GM23338 (cell line): ENCODE measurements at regions not wholly inside any gene's neighbourhood (a gene's known extent, or its start where the extent isn't known, plus 50 kb on each side); places are given as distances from the start of the nearest gene placed in this dataset.

Source experiments
- ATAC-seq: fragments of 200-7000 bp; cut with Tn5 transposase; 3 replicates; pipeline ENCODE4 v1.9.1; 2020
- DNase-seq: peaks from one replicate; pipeline ENCODE4 v3.0.0-alpha.2; 2015; ENCODE audit warnings: low spot score
- H2AFZ ChIP-seq: fragments of 200-600 bp; sonication (generic); 2 replicates; pipeline ENCODE4 v1.8.0; 2016; ENCODE audit warnings: antibody characterized with exemption, mild to moderate bottlenecking, moderate library complexity
- H3F3A ChIP-seq: fragments of 200-600 bp; sonication (generic); replicated peaks from 2 replicates; pipeline ENCODE4 v1.8.0; 2017; ENCODE audit warnings: antibody characterized with exemption, mixed run types, low read depth
- H3K27ac ChIP-seq: fragments of 200-600 bp; sonication (generic); 2 replicates; pipeline ENCODE4 v1.6.1; 2016; ENCODE audit warnings: low read depth
- H3K27me3 ChIP-seq: fragments of 200-600 bp; sonication (generic); 2 replicates; pipeline ENCODE4 v1.8.0; 2016; ENCODE audit warnings: mild to moderate bottlenecking, mixed run types, moderate library complexity; ENCODE audit not compliant: insufficient read depth
- H3K36me3 ChIP-seq: fragments of 200-600 bp; sonication (generic); 2 replicates; pipeline ENCODE4 v1.8.0; 2016; ENCODE audit warnings: mild to moderate bottlenecking; ENCODE audit not compliant: insufficient read depth
- H3K4me1 ChIP-seq: fragments of 200-600 bp; sonication (generic); 2 replicates; pipeline ENCODE4 v1.8.0; 2016; ENCODE audit warnings: mild to moderate bottlenecking, moderate library complexity; ENCODE audit not compliant: insufficient read depth
- H3K4me2 ChIP-seq: fragments of 200-600 bp; sonication (generic); 2 replicates; pipeline ENCODE4 v1.7.1; 2017; ENCODE audit warnings: mixed run types
- H3K4me3 ChIP-seq: fragments of 200-600 bp; sonication (generic); 2 replicates; pipeline ENCODE4 v1.6.1; 2016; ENCODE audit warnings: mixed run types
- H3K79me2 ChIP-seq: fragments of 200-600 bp; sonication (generic); replicated peaks from 2 replicates; pipeline ENCODE4 v1.8.0; 2017; ENCODE audit warnings: mild to moderate bottlenecking; ENCODE audit not compliant: insufficient read depth
- H3K9me2 ChIP-seq: fragments of 200-600 bp; sonication (generic); 2 replicates; pipeline ENCODE4 v1.8.0; 2017; ENCODE audit not compliant: insufficient read depth
- H4K20me1 ChIP-seq: fragments of 200-600 bp; sonication (generic); replicated peaks from 2 replicates; pipeline ENCODE4 v1.8.0; 2017; ENCODE audit warnings: mild to moderate bottlenecking; ENCODE audit not compliant: insufficient read depth
- H3K27ac Mint-ChIP-seq: 2 replicates; pipeline ENCODE4 v1.8.0; 2020; ENCODE audit warnings: inconsistent platforms, mild to moderate bottlenecking, moderate library complexity, mixed read lengths
- H3K27me3 Mint-ChIP-seq: 3 replicates; pipeline ENCODE4 v1.8.0; 2022; ENCODE audit warnings: low read depth, mild to moderate bottlenecking, moderate library complexity, mixed read lengths, inconsistent platforms; ENCODE audit not compliant: insufficient read depth, poor library complexity
- H3K36me3 Mint-ChIP-seq: 3 replicates; pipeline ENCODE4 v1.8.0; 2021; ENCODE audit warnings: low read depth, mild to moderate bottlenecking, inconsistent platforms, moderate library complexity, mixed read lengths
- H3K4me1 Mint-ChIP-seq: 3 replicates; pipeline ENCODE4 v1.8.0; 2020; ENCODE audit warnings: mild to moderate bottlenecking, inconsistent platforms, mixed read lengths
- H3K4me3 Mint-ChIP-seq: 3 replicates; pipeline ENCODE4 v1.8.0; 2021; ENCODE audit warnings: moderate library complexity, mild to moderate bottlenecking, inconsistent platforms, mixed read lengths
- H3K9me3 Mint-ChIP-seq: 3 replicates; pipeline ENCODE4 v1.8.0; 2020; ENCODE audit warnings: moderate library complexity, mild to moderate bottlenecking, inconsistent platforms, mixed read lengths
- CREB1 ChIP-seq: fragments of 250-450 bp; sonication (Bioruptor Pico); IDR thresholded peaks from 2 replicates; pipeline ENCODE4 v1.5.0; 2020; ENCODE audit warnings: low read depth, mild to moderate bottlenecking, moderate library complexity
- CTCF ChIP-seq, 2 experiments: fragments of 200-600 bp in 1 of 2; sonication (generic) in 1 of 2; conservative IDR thresholded peaks; 2 replicates each; pipeline versions ENCODE4 v1.5.1 to v1.6.1; 2016 to 2017; ENCODE audit warnings: antibody characterized with exemption in 2 of 2, low read depth in 2 of 2, mild to moderate bottlenecking in 2 of 2, moderate library complexity in 1 of 2
- ETS1 ChIP-seq: IDR thresholded peaks from 2 replicates; pipeline ENCODE4 v1.6.1; 2016; ENCODE audit warnings: antibody characterized with exemption
- EZH2 ChIP-seq: fragments of 200-600 bp; sonication (generic); IDR thresholded peaks from one replicate; pipeline ENCODE4 v1.8.0; 2017; ENCODE audit warnings: antibody characterized with exemption, mild to moderate bottlenecking, low read depth; ENCODE audit not compliant: unreplicated experiment
- EZH2phosphoT487 ChIP-seq: fragments of 200-600 bp; sonication (generic); IDR thresholded peaks from one replicate; pipeline ENCODE4 v1.8.1; 2018; ENCODE audit warnings: antibody characterized with exemption; ENCODE audit not compliant: unreplicated experiment
- JUNB ChIP-seq: IDR thresholded peaks from one replicate; pipeline ENCODE4 v1.6.1; 2016; ENCODE audit warnings: antibody characterized with exemption; ENCODE audit not compliant: unreplicated experiment
- NANOG ChIP-seq: IDR thresholded peaks from 2 replicates; pipeline ENCODE4 v1.6.1; 2016; ENCODE audit warnings: antibody characterized with exemption, borderline replicate concordance
- POLR2AphosphoS5 ChIP-seq: IDR thresholded peaks from 2 replicates; pipeline ENCODE4 v1.6.1; 2016; ENCODE audit warnings: antibody characterized with exemption, low read depth
- REST ChIP-seq: IDR thresholded peaks from one replicate; pipeline ENCODE4 v1.6.1; 2018; ENCODE audit warnings: antibody characterized with exemption; ENCODE audit not compliant: unreplicated experiment
- STAT1 ChIP-seq: IDR thresholded peaks from one replicate; pipeline ENCODE4 v1.6.1; 2016; ENCODE audit warnings: antibody characterized with exemption; ENCODE audit not compliant: unreplicated experiment
- ZNF114 ChIP-seq: fragments of 250-450 bp; sonication (Bioruptor Pico); IDR thresholded peaks from 2 replicates; pipeline ENCODE4 v1.5.0; 2020; ENCODE audit warnings: mild to moderate bottlenecking, moderate library complexity
- ZNF331 ChIP-seq: fragments of 250-450 bp; sonication (Bioruptor Pico); IDR thresholded peaks from 2 replicates; pipeline ENCODE4 v1.5.0; 2020; ENCODE audit warnings: low read depth, mild to moderate bottlenecking, moderate library complexity
- ZNF462 ChIP-seq: fragments of 250-450 bp; sonication (Bioruptor Pico); IDR thresholded peaks from 2 replicates; pipeline ENCODE4 v1.5.0; 2020; ENCODE audit warnings: mild to moderate bottlenecking, moderate library complexity

- TF ChIP-seq POLR2AphosphoS5: no peak
- TF ChIP-seq EZH2phosphoT487: no peak
- no peak for TF ChIP-seq NANOG
- TF ChIP-seq ETS1: no peak
- no peak for TF ChIP-seq CREB1 (CRISPR knock-in tag)
- no peak for TF ChIP-seq ZNF331 (CRISPR knock-in tag)
- no peak for TF ChIP-seq STAT1
- no peak for TF ChIP-seq CTCF (conservative IDR thresholded peaks at IDR 0.05; ENCODE audit: low read depth in 2 of 2)
- TF ChIP-seq EZH2: no peak
- TF ChIP-seq ZNF114: no peak
- TF ChIP-seq JUNB: no peak
- no peak for TF ChIP-seq ZNF462
- no peak for TF ChIP-seq REST
- Mint-ChIP-seq H3K27me3 (no peaks in the 10 kb centered on the region), H3K4me1 (no peaks in the 10 kb centered on the region), H3K27ac (no peak overlapping the region), H3K36me3 (no peaks in the 10 kb centered on the region), H3K9me3 (no peaks in the 10 kb centered on the region), H3K4me3 (no peak overlapping the region)
- Histone ChIP-seq H2AFZ (no peak overlapping the region), H3K4me3 (no peak overlapping the region), H3K27ac (no peak overlapping the region), H3K27me3 (no peaks in the 10 kb centered on the region), H3F3A (no peaks in the 10 kb centered on the region), H3K79me2 (no peaks in the 10 kb centered on the region), H3K4me1 (no peaks in the 10 kb centered on the region), H3K36me3 (no peaks in the 10 kb centered on the region), H3K9me2 (no peaks in the 10 kb centered on the region), H4K20me1 (no peaks in the 10 kb centered on the region), H3K4me2 (no peak overlapping the region)
- ATAC-seq: no peak
- no peak for DNase-seq
Observed at GRCh38 chr16:64253525-64253924, 868.3 kb downstream of the CDH11 start.
